WTC11 (cell line): ENCODE measurements at regions not wholly inside any gene's neighbourhood (a gene's known extent, or its start where the extent isn't known, plus 50 kb on each side); places are given as distances from the start of the nearest gene placed in this dataset.

Experiments used
- ATAC-seq: fragments of 200-7000 bp; cut with Tn5 transposase; 2 replicates; pipeline ENCODE4 v1.10.0; 2021; ENCODE audit warnings: mild to moderate bottlenecking, moderate library complexity
- CTCF ChIA-PET: fragments of 300-600 bp; sonication (Branson Sonifier 250); formaldehyde crosslinking; loops from one replicate; lab custom pipeline; 2021; ENCODE audit warnings: antibody characterized with exemption; lab: Charles Lee
- POLR2A ChIA-PET: fragments of 350-600 bp; sonication (Branson Sonifier 250); formaldehyde crosslinking; loops from one replicate; lab custom pipeline; 2021; ENCODE audit warnings: antibody characterized with exemption; lab: Charles Lee
- DNase-seq: peaks from one replicate; pipeline ENCODE4 v3.0.0; 2021; ENCODE audit warnings: low spot score
- H3K27ac Mint-ChIP-seq: 2 replicates; pipeline ENCODE4 v1.8.0; 2021; ENCODE audit warnings: mixed read lengths
- H3K27me3 Mint-ChIP-seq: 2 replicates; pipeline ENCODE4 v1.8.0; 2021; ENCODE audit warnings: low read depth, mild to moderate bottlenecking, moderate library complexity, mixed read lengths
- H3K36me3 Mint-ChIP-seq: 2 replicates; pipeline ENCODE4 v1.8.0; 2021; ENCODE audit warnings: mixed read lengths
- H3K4me1 Mint-ChIP-seq: 2 replicates; pipeline ENCODE4 v1.8.0; 2022; ENCODE audit warnings: mixed read lengths
- H3K4me3 Mint-ChIP-seq: 2 replicates; pipeline ENCODE4 v1.8.0; 2021; ENCODE audit warnings: mild to moderate bottlenecking, moderate library complexity, mixed read lengths
- H3K9me3 Mint-ChIP-seq: 2 replicates; pipeline ENCODE4 v1.8.0; 2021; ENCODE audit warnings: mixed read lengths
- CREB1 ChIP-seq: sonication (generic); formaldehyde crosslinking; IDR thresholded peaks from 2 replicates; pipeline ENCODE4 v1.8.0; 2023; ENCODE audit warnings: mild to moderate bottlenecking, missing genetic modification reagents
- FOXK1 ChIP-seq: sonication (generic); formaldehyde crosslinking; IDR thresholded peaks from 2 replicates; pipeline ENCODE4 v1.8.0; 2022; ENCODE audit warnings: mild to moderate bottlenecking, moderate library complexity, missing genetic modification reagents
- GABPB1 ChIP-seq: sonication (generic); formaldehyde crosslinking; IDR thresholded peaks from 2 replicates; pipeline ENCODE4 v1.8.1; 2023; ENCODE audit warnings: mild to moderate bottlenecking, missing genetic modification reagents
- MYBL2 ChIP-seq: sonication (generic); formaldehyde crosslinking; IDR thresholded peaks from 2 replicates; pipeline ENCODE4 v1.8.1; 2023; ENCODE audit warnings: mild to moderate bottlenecking, moderate library complexity, missing genetic modification reagents
- NR3C1 ChIP-seq: sonication (generic); formaldehyde crosslinking; conservative IDR thresholded peaks from 2 replicates; pipeline ENCODE4 v1.8.1; 2023; ENCODE audit warnings: low read depth, mild to moderate bottlenecking, missing genetic modification reagents
- ZNF138 ChIP-seq: sonication (generic); formaldehyde crosslinking; conservative IDR thresholded peaks from 2 replicates; pipeline ENCODE4 v1.8.1; 2022; ENCODE audit warnings: mild to moderate bottlenecking, moderate library complexity, missing genetic modification reagents
- ZNF232 ChIP-seq: sonication (generic); formaldehyde crosslinking; IDR thresholded peaks from 2 replicates; pipeline ENCODE4 v1.8.0; 2022; ENCODE audit warnings: mild to moderate bottlenecking, missing genetic modification reagents
- ZNF263 ChIP-seq: sonication (generic); formaldehyde crosslinking; IDR thresholded peaks from 2 replicates; pipeline ENCODE4 v1.8.1; 2022; ENCODE audit warnings: low read depth, mild to moderate bottlenecking, moderate library complexity, missing genetic modification reagents
- ZNF317 ChIP-seq: sonication (generic); formaldehyde crosslinking; IDR thresholded peaks from 2 replicates; pipeline ENCODE4 v1.8.1; 2023; ENCODE audit warnings: low read depth, mild to moderate bottlenecking, moderate library complexity, missing genetic modification reagents, borderline replicate concordance
- TF ChIP-seq, protein P1 (sequence below): sonication (generic); formaldehyde crosslinking; IDR thresholded peaks from 2 replicates; pipeline ENCODE4 v1.8.0; 2023; ENCODE audit warnings: missing genetic modification reagents, mild to moderate bottlenecking, borderline replicate concordance
- TF ChIP-seq, protein P2 (sequence below): sonication (generic); formaldehyde crosslinking; IDR thresholded peaks from 2 replicates; pipeline ENCODE4 v1.8.1; 2023; ENCODE audit warnings: mild to moderate bottlenecking, missing genetic modification reagents
- TF ChIP-seq, protein P3 (sequence below): sonication (generic); formaldehyde crosslinking; IDR thresholded peaks from 2 replicates; pipeline ENCODE4 v1.8.0; 2022; ENCODE audit warnings: mild to moderate bottlenecking, missing genetic modification reagents
- TF ChIP-seq, protein P4 (sequence below): fragments of 250-450 bp; sonication (Bioruptor Pico); conservative IDR thresholded peaks from 2 replicates; pipeline ENCODE4 v1.9.0; 2021; ENCODE audit warnings: mild to moderate bottlenecking
- TF ChIP-seq, protein P5 (sequence below): sonication (generic); formaldehyde crosslinking; IDR thresholded peaks from 2 replicates; pipeline ENCODE4 v1.8.1; 2023; ENCODE audit warnings: mild to moderate bottlenecking, missing genetic modification reagents, moderate library complexity
- TF ChIP-seq, protein P6 (sequence below): sonication (generic); formaldehyde crosslinking; IDR thresholded peaks from 2 replicates; pipeline ENCODE4 v1.8.1; 2022; ENCODE audit warnings: mild to moderate bottlenecking, missing genetic modification reagents, moderate library complexity, borderline replicate concordance

DNA sequence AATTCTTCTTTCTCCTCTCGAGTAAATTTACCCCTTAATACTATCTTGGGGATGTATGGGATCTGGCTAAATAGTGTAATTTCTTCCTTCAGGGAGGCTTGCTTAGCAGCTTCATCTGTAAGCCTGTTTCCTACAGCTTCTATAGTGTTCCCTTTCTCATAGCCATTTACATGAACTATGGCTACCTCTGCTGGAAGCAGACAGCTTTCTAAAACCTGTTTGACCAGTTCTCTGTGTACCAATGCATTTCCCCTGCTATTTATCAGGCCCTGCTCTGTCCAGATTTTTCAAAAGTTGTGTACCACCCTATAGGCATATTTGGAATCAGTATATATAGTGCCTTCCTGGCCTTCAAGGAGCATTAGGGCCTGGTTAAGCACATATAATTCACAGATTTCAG is 113.6 kb upstream of the PCDH9 start (continued):
- TF ChIP-seq, protein P1, sequence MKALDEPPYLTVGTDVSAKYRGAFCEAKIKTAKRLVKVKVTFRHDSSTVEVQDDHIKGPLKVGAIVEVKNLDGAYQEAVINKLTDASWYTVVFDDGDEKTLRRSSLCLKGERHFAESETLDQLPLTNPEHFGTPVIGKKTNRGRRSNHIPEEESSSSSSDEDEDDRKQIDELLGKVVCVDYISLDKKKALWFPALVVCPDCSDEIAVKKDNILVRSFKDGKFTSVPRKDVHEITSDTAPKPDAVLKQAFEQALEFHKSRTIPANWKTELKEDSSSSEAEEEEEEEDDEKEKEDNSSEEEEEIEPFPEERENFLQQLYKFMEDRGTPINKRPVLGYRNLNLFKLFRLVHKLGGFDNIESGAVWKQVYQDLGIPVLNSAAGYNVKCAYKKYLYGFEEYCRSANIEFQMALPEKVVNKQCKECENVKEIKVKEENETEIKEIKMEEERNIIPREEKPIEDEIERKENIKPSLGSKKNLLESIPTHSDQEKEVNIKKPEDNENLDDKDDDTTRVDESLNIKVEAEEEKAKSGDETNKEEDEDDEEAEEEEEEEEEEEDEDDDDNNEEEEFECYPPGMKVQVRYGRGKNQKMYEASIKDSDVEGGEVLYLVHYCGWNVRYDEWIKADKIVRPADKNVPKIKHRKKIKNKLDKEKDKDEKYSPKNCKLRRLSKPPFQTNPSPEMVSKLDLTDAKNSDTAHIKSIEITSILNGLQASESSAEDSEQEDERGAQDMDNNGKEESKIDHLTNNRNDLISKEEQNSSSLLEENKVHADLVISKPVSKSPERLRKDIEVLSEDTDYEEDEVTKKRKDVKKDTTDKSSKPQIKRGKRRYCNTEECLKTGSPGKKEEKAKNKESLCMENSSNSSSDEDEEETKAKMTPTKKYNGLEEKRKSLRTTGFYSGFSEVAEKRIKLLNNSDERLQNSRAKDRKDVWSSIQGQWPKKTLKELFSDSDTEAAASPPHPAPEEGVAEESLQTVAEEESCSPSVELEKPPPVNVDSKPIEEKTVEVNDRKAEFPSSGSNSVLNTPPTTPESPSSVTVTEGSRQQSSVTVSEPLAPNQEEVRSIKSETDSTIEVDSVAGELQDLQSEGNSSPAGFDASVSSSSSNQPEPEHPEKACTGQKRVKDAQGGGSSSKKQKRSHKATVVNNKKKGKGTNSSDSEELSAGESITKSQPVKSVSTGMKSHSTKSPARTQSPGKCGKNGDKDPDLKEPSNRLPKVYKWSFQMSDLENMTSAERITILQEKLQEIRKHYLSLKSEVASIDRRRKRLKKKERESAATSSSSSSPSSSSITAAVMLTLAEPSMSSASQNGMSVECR (CRISPR knock-in tag): no peak
- TF ChIP-seq, protein P2, sequence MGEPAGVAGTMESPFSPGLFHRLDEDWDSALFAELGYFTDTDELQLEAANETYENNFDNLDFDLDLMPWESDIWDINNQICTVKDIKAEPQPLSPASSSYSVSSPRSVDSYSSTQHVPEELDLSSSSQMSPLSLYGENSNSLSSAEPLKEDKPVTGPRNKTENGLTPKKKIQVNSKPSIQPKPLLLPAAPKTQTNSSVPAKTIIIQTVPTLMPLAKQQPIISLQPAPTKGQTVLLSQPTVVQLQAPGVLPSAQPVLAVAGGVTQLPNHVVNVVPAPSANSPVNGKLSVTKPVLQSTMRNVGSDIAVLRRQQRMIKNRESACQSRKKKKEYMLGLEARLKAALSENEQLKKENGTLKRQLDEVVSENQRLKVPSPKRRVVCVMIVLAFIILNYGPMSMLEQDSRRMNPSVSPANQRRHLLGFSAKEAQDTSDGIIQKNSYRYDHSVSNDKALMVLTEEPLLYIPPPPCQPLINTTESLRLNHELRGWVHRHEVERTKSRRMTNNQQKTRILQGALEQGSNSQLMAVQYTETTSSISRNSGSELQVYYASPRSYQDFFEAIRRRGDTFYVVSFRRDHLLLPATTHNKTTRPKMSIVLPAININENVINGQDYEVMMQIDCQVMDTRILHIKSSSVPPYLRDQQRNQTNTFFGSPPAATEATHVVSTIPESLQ (CRISPR knock-in tag): no peak
- TF ChIP-seq ZNF317 (CRISPR knock-in tag): no peak
- TF ChIP-seq, protein P3, sequence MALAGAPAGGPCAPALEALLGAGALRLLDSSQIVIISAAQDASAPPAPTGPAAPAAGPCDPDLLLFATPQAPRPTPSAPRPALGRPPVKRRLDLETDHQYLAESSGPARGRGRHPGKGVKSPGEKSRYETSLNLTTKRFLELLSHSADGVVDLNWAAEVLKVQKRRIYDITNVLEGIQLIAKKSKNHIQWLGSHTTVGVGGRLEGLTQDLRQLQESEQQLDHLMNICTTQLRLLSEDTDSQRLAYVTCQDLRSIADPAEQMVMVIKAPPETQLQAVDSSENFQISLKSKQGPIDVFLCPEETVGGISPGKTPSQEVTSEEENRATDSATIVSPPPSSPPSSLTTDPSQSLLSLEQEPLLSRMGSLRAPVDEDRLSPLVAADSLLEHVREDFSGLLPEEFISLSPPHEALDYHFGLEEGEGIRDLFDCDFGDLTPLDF (CRISPR knock-in tag): no peak
- TF ChIP-seq CREB1 (CRISPR knock-in tag): no peak
- TF ChIP-seq, protein P4, sequence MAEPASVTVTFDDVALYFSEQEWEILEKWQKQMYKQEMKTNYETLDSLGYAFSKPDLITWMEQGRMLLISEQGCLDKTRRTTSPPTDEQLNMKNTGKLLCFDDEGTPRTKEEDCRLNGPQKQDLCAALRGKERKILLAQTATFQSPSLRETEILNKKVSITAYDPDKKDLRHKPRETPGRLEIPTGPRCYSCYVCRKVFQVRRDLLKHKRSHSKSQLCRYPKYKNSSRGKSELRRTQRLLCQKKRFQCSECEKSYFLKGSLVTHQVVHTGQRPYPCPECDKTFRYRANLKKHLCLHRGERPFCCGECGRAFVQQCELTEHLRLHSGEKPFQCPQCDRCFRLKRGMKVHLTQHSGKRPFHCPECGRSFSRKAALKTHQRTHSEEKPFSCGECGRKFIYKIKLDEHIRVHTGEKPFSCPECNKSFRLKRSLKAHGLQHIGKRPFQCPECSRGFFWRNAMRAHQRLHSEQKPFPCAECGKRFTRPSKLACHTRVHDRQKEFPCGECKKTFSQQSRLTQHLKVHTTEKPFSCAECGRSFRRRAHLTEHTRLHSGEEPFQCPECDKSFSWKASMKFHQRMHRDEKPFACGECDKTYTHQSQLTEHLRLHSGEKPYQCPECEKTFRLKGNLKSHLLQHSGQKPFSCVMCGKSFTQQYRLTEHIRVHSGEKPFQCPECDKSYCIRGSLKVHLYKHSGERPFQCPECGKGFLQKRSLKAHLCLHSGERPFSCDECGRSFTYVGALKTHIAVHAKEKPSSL (CRISPR knock-in tag): no peak
- TF ChIP-seq, protein P5, sequence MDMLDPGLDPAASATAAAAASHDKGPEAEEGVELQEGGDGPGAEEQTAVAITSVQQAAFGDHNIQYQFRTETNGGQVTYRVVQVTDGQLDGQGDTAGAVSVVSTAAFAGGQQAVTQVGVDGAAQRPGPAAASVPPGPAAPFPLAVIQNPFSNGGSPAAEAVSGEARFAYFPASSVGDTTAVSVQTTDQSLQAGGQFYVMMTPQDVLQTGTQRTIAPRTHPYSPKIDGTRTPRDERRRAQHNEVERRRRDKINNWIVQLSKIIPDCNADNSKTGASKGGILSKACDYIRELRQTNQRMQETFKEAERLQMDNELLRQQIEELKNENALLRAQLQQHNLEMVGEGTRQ (CRISPR knock-in tag): no peak
- TF ChIP-seq, protein P6, sequence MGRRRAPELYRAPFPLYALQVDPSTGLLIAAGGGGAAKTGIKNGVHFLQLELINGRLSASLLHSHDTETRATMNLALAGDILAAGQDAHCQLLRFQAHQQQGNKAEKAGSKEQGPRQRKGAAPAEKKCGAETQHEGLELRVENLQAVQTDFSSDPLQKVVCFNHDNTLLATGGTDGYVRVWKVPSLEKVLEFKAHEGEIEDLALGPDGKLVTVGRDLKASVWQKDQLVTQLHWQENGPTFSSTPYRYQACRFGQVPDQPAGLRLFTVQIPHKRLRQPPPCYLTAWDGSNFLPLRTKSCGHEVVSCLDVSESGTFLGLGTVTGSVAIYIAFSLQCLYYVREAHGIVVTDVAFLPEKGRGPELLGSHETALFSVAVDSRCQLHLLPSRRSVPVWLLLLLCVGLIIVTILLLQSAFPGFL: no peak
- no peak for TF ChIP-seq FOXK1
- no peak for TF ChIP-seq GABPB1
- TF ChIP-seq NR3C1 (CRISPR knock-in tag): no peak

DNA sequence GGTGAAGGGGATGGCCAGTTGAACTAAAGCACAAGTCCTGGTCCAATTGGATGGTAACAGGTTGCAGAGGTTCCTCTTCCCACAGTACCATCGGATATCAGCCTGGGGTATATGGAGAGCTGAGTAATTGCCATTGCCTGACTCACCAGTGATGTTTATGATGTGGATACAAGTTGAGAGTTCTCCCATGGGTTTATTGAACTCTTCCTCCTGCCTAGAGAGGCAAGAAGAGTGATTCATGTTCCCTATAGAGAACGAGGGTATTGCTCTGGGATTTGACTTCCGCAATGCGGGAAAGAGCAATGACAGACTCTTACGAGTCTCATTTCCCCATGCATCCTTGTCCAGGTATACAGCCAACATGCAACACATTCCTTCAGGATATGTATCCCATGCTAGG is 111.3 kb upstream of the PCDH9 start:
- ChIA-PET POLR2A (no interaction called here), CTCF (no interaction called here)
- no peak overlapping the region for H3K27ac Mint-ChIP-seq
- DNase-seq (no peak), ATAC-seq (no peak)
- no peaks in the 10 kb centered on the region for H3K36me3 Mint-ChIP-seq
- H3K4me1 Mint-ChIP-seq: peaks cover 11% of the 10 kb centered on the region
- peaks cover 9% of the 10 kb centered on the region for H3K9me3 Mint-ChIP-seq
- no peak overlapping the region for H3K4me3 Mint-ChIP-seq
- no peaks in the 10 kb centered on the region for H3K27me3 Mint-ChIP-seq
- TF ChIP-seq ZNF232 (CRISPR knock-in tag) (no peak), MYBL2 (no peak), ZNF138 (CRISPR knock-in tag) (no peak), ZNF263 (no peak)
- TF ChIP-seq, protein P4 (CRISPR knock-in tag): no peak
- TF ChIP-seq, all 79 proteins: peak for 0
